SJSA1 (cell line): ENCODE measurements at regions not wholly inside any gene's neighbourhood (a gene's known extent, or its start where the extent isn't known, plus 50 kb on each side); places are given as distances from the start of the nearest gene placed in this dataset.

Source experiments
- DNase-seq, 2 experiments: peaks; one replicate each; pipeline ENCODE4 v3.0.0-alpha.2; 2015 to 2020; ENCODE audit warnings: low spot score in 2 of 2, low read depth in 1 of 2
- H3K27ac ChIP-seq: fragments of 250-450 bp; sonication (Bioruptor Pico); 2 replicates; pipeline ENCODE4 v1.5.1; 2020; ENCODE audit warnings: mild to moderate bottlenecking, moderate library complexity
- H3K27me3 ChIP-seq: fragments of 250-450 bp; sonication (Bioruptor Pico); replicated peaks from 2 replicates; pipeline ENCODE4 v1.5.1; 2020; ENCODE audit warnings: mild to moderate bottlenecking, moderate library complexity
- H3K36me3 ChIP-seq: fragments of 250-450 bp; sonication (Bioruptor Pico); 2 replicates; pipeline ENCODE4 v1.5.1; 2020; ENCODE audit warnings: mild to moderate bottlenecking
- H3K4me1 ChIP-seq: fragments of 250-450 bp; sonication (Bioruptor Pico); replicated peaks from 2 replicates; pipeline ENCODE4 v1.6.1; 2021; ENCODE audit warnings: mild to moderate bottlenecking
- H3K4me3 ChIP-seq: fragments of 250-450 bp; sonication (Bioruptor Pico); 2 replicates; pipeline ENCODE4 v1.5.1; 2020; ENCODE audit warnings: mild to moderate bottlenecking
- H3K9me3 ChIP-seq: fragments of 250-450 bp; sonication (Bioruptor Pico); replicated peaks from 2 replicates; pipeline ENCODE4 v1.5.1; 2020; ENCODE audit warnings: mild to moderate bottlenecking

DNA sequence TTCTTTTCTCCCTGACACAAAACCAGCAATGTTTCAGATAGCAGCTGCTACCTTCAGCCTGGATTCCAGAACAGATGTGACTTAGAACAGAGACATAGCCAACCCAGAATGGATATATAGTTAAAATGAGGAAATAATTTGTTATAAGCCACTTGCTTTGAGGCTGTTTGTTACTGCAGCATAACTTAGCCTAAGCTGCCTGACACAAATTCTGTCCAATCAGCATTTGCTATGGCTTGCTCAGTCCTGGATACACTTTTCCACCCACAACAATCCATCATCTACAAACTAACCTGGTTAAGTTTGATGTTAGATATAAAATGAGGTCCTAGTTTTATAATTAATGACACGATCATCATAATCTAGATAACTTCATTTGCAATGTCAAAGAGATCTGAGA lies 480.4 kb downstream of the NR4A2 start:
- no peak for DNase-seq
- no peaks in the 10 kb centered on the region for H3K27me3 ChIP-seq

DNA sequence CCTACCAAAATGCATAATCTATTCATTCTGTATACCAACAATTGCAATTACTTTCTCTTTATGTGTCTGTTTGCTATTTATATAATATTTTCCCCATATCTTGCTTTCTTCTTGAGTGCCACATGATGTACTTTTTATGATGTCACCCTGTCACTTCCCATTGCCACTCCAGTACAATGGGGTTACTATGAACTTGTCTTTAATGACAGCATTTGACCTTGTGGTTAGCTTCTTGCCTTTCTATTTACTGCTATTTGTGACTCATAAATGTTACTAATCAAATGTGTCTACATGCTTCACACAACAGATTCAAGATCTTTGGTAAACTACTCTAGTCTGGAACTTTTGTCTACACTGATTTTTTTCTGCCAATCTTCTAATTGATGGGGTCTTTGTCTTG lies 486.3 kb downstream of the NR4A2 start:
- Histone ChIP-seq H3K27me3 (no peaks in the 10 kb centered on the region), H3K9me3 (no peaks in the 10 kb centered on the region; the same call in 1 of the 2 replicates), H3K4me1 (no peaks in the 10 kb centered on the region), H3K4me3 (no peak overlapping the region), H3K27ac (no peak overlapping the region), H3K36me3 (no peaks in the 10 kb centered on the region)
- DNase-seq = no peak

More for the DNA sequence above, 480.4 kb downstream of the NR4A2 start:
- H3K4me1 ChIP-seq = no peaks in the 10 kb centered on the region
- no peak overlapping the region for H3K27ac ChIP-seq
- H3K4me3 ChIP-seq = no peak overlapping the region
- H3K36me3 ChIP-seq = no peaks in the 10 kb centered on the region
- H3K9me3 ChIP-seq = no peaks in the 10 kb centered on the region

DNA sequence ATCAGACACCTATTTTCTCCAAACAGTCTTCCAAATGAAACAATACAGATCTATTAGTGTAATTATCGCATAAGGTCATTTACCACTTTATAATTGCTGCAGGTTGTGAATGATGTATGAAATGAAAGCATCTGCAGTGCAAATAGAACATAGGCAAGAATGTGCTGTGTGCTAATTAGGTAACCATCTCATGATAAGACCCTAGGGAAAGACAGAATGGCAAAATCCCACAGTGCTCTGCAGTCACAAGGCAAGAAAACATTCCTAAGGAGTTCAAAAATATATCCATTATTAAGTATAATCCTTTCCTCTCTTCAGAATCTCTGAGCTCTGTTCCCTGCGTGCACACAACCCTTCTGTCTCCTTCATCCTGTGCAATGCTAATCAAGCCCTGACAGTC lies 488.1 kb downstream of the NR4A2 start:
- no peaks in the 10 kb centered on the region; the same call in 1 of the 2 replicates for H3K9me3 ChIP-seq
- DNase-seq = no peak
- H3K27ac ChIP-seq = no peak overlapping the region
- H3K36me3 ChIP-seq = no peaks in the 10 kb centered on the region
- no peaks in the 10 kb centered on the region for H3K27me3 ChIP-seq
- H3K4me1 ChIP-seq = no peaks in the 10 kb centered on the region
- no peak overlapping the region for H3K4me3 ChIP-seq

DNA sequence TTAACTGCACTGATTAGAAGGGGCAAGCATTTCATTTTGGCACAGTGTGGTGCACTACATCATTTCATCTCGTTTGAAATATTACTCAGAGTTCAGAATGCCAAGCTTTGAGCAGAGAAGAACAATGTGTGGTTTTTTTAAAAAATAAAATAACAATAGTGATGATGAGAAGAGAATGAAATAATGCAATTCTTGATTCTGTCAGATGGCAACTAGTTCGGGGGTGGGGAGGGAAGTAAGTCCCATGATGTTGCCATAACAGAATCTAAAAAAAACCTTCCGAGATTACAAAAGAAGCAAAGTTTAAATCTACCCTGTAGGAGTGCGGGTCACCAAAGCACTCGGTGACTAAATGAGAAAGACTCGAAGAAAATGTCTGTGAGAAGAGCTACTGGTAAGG lies 490.4 kb downstream of the NR4A2 start:
- H3K27ac ChIP-seq = no peak overlapping the region
- no peaks in the 10 kb centered on the region for H3K36me3 ChIP-seq
- H3K4me3 ChIP-seq = no peak overlapping the region
- H3K27me3 ChIP-seq = no peaks in the 10 kb centered on the region
- no peak for DNase-seq
- no peaks in the 10 kb centered on the region; the same call in 1 of the 2 replicates for H3K9me3 ChIP-seq
- no peaks in the 10 kb centered on the region for H3K4me1 ChIP-seq

DNA sequence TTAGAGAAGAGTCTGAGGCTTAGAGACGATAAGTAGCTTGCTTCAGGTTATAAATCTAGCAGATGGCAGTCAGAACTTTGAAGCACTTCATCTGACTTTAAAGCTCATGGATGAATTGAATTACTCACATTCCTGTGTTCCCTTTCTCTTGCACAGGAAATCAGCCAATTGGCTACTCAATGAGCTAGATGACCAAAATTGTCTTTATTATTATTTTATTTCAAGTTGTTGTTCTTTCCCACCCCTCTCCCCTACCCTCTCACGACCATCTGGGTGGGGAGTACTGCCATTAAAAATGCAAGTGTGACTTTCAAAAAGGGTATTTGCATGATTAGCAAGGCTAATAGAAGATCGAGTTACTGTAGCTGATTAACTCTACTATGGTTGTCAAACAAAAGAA lies 491.1 kb downstream of the NR4A2 start:
- H3K9me3 ChIP-seq = no peaks in the 10 kb centered on the region; the same call in 1 of the 2 replicates
- H3K27ac ChIP-seq = no peak overlapping the region
- no peak for DNase-seq
- H3K4me3 ChIP-seq = no peak overlapping the region
- no peaks in the 10 kb centered on the region for H3K4me1 ChIP-seq
- H3K36me3 ChIP-seq = no peaks in the 10 kb centered on the region
- H3K27me3 ChIP-seq = no peaks in the 10 kb centered on the region

DNA sequence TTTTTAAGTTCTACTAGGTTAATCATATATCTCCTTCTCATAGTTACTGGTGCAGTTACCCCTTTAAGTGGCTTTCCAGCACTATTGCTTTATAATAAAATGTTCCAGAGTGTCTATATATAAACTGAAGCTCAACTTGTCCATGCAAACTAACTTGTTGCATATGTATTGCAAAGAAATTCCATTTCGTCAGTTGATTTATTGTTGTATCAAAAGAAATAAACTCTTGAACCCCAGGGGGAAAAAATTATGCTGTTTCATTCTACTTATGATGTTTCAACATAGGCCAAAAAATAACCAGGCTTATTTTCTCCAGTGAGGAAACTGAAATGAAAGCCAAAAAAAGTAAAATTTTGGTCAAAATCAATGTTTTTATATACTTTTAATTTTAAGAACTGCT lies 491.9 kb downstream of the NR4A2 start:
- Histone ChIP-seq H3K4me3 (no peak overlapping the region), H3K9me3 (no peaks in the 10 kb centered on the region; the same call in 1 of the 2 replicates), H3K4me1 (no peaks in the 10 kb centered on the region), H3K36me3 (no peaks in the 10 kb centered on the region), H3K27me3 (no peaks in the 10 kb centered on the region), H3K27ac (no peak overlapping the region)
- no peak for DNase-seq

DNA sequence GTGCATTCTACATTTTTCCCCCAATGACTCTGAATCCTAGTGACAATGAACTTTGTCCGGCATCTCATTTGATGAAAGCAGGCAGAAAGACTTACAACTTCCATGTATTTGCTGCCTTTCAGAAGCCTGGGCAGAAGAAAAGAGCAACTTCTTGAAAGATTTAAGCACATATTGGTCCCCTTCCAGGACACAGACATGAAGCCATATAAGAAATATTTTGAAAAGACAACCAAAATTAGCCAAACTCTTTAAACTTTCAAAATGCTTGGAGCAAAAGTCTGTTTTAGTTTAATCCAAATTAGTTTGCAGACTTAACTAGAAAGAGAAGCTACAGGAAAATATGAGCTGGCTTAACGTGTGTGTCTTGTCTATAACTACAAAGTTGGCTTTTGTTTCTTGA lies 492.5 kb downstream of the NR4A2 start:
- H3K27me3 ChIP-seq = no peaks in the 10 kb centered on the region
- no peak for DNase-seq
- H3K27ac ChIP-seq = no peak overlapping the region
- H3K4me3 ChIP-seq = no peak overlapping the region
- H3K4me1 ChIP-seq = no peaks in the 10 kb centered on the region
- no peaks in the 10 kb centered on the region; the same call in 1 of the 2 replicates for H3K9me3 ChIP-seq
- no peaks in the 10 kb centered on the region for H3K36me3 ChIP-seq

DNA sequence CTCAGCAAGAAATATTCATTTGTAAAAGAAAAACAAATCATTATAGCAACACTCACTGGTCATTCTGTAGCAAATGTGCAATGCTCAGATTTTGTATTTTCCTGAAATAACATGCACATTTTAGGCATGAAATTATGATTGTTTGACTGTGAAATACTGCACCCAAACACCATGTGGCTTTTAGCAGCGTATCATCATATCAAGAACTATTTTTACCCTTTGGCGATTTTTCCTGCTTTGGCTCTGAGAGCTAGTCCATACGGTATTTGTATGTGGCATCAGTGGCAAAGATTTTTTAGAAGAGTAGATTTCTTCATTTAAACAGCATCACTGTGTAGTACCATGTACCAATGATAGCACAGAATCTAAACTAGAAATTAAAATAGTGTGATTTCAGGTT lies 493.1 kb downstream of the NR4A2 start:
- Histone ChIP-seq H3K27me3 (no peaks in the 10 kb centered on the region), H3K9me3 (no peaks in the 10 kb centered on the region; the same call in 1 of the 2 replicates), H3K36me3 (no peaks in the 10 kb centered on the region), H3K4me1 (no peaks in the 10 kb centered on the region), H3K27ac (no peak overlapping the region), H3K4me3 (no peak overlapping the region)
- DNase-seq = no peak

DNA sequence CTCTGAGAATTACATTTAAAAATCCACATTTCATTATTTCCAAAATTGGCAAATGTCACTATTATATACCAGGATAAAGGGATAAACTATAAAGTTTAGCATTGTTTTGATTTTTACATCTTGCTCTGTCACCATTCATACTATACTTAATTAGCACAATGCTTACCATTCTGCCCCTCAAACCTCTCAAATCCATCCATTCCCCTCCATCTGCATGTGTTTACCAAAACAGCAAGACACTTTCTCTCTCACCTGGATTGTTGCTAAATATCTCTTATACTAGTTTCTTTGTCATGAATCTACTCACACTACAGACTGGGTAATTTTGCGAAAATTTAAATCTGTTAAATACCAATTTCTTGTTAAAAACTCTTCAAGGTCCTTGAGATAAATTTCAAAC lies 496.1 kb downstream of the NR4A2 start:
- H3K9me3 ChIP-seq = no peaks in the 10 kb centered on the region
- no peaks in the 10 kb centered on the region for H3K4me1 ChIP-seq
- H3K36me3 ChIP-seq = no peaks in the 10 kb centered on the region
- no peak for DNase-seq
- H3K4me3 ChIP-seq = no peak overlapping the region
- H3K27me3 ChIP-seq = no peaks in the 10 kb centered on the region
- no peak overlapping the region for H3K27ac ChIP-seq

DNA sequence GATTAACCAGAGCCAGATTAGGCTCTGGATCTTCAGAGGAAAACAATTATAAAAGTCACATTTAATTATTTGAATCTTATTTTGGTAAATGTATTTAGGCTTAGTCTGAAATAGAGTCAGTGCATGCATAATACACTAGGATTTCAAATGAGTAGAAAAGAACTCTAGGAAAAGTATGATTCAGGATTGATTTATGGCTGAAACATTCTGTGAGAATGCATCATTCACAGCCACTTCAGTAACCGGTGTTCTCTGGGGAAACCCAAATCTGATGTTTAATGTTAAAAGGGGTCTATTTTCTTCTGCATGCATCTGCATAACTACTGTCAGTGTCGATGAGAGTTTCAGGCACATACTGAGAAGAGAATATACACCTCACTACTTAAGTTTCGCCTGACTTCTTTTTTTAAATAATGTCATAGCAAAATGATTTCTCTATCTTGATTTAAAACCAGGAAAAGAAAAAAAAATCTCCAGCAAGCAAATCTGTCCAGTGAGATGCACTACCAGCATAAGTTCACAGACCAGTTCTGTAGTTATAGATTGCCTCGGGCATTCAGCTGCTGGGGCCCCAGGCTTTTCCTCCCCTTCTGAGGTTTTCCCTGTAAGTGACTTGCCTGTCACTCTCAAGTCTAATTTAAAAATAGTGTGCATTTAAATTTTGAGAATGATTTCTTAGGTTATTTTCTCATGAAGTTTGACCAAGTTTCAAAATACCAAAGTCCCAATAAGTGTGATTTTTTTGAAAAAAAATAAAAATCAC lies 501.5 kb downstream of the NR4A2 start:
- H3K4me3 ChIP-seq = no peak overlapping the region
- H3K36me3 ChIP-seq = no peaks in the 10 kb centered on the region
- no peak overlapping the region for H3K27ac ChIP-seq
- no peak for DNase-seq
- no peaks in the 10 kb centered on the region for H3K4me1 ChIP-seq
- no peaks in the 10 kb centered on the region for H3K9me3 ChIP-seq
- H3K27me3 ChIP-seq = no peaks in the 10 kb centered on the region

DNA sequence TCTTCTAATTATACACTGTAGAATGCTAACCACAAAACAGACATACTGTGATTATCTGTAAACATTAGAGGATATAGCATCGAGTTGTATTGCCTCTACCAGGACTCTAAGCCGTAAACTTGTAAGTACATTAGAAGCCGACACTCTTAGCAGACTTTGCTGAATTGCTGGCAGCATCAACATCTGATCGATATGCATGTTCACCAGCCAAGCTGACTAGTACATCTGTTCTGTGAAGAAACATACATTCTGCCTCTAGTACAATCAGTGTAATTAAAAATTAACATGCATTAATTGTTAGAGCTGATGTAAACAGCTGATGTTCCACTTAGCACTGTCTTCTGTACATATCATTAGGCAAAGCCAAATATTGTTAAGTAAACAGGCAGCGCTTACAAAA lies 502.2 kb downstream of the NR4A2 start:
- no peaks in the 10 kb centered on the region for H3K27me3 ChIP-seq
- H3K4me1 ChIP-seq = no peaks in the 10 kb centered on the region
- H3K36me3 ChIP-seq = no peaks in the 10 kb centered on the region
- DNase-seq = no peak
- H3K9me3 ChIP-seq = no peaks in the 10 kb centered on the region
- H3K4me3 ChIP-seq = no peak overlapping the region
- no peak overlapping the region for H3K27ac ChIP-seq

DNA sequence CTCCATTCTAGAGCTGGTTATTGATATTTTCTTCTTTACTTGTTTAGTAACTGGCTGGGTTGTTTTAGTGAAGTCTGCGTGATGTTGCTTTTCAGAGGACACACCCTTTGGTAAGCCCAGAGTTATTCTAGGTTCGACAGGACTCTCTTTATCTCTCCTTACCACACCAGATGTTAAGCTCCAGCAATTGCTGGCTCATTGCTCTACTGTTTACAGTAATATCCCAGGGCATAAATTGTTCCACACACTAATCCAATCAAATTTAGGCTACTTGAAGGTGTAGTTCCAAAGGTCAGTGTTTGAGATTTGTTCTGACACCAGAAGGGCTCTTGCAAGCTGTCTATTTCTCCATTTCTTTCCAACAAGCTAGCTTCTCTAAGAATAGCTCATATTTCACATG lies 506.6 kb downstream of the NR4A2 start:
- Histone ChIP-seq H3K27me3 (no peaks in the 10 kb centered on the region), H3K27ac (no peak overlapping the region), H3K4me3 (no peak overlapping the region), H3K9me3 (no peaks in the 10 kb centered on the region), H3K36me3 (no peaks in the 10 kb centered on the region), H3K4me1 (no peaks in the 10 kb centered on the region)
- no peak for DNase-seq

DNA sequence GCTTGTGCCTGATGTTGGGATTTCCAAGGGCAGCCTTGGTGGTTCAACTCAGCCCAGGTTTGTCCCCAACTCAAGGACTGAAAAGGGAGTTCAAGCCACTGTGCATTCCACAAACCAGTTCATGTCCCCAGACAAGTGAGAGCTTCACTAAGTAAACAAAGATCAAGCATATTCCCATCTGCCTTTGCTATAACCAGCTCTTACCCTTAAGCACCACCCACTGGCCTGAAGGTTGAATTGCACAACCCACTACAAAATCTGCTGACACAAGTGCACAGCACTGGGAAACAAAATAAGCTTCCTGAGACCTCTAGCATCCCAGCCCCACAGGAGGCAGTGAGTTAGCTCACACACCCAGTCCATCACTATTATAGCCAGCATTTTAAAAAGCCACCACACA lies 516.7 kb downstream of the NR4A2 start:
- DNase-seq = no peak
- Histone ChIP-seq H3K36me3 (no peaks in the 10 kb centered on the region), H3K9me3 (no peaks in the 10 kb centered on the region), H3K4me3 (no peak overlapping the region), H3K27ac (no peak overlapping the region), H3K4me1 (no peaks in the 10 kb centered on the region), H3K27me3 (no peaks in the 10 kb centered on the region)

DNA sequence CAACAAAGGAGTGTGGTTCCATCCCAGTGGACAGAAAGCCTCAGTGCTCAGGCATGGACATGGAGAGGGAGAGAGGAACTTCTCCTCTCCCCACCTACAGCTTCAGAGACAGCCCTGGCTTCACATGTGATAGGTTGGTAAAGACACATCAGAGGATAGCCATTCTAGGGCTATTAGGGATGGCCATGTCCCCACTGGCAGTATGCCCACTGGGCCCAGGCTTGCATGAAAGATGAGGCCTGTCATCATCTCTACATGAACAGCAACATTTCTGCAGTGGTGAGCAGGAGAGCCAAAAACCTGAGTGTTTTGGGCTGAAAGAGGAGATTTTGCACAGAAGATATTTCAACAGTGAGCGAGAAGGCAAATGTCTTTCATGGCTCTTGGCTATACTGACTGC lies 517.2 kb downstream of the NR4A2 start:
- Histone ChIP-seq H3K36me3 (no peaks in the 10 kb centered on the region), H3K9me3 (no peaks in the 10 kb centered on the region), H3K4me3 (no peak overlapping the region), H3K27ac (no peak overlapping the region), H3K27me3 (no peaks in the 10 kb centered on the region), H3K4me1 (no peaks in the 10 kb centered on the region)
- DNase-seq = no peak

DNA sequence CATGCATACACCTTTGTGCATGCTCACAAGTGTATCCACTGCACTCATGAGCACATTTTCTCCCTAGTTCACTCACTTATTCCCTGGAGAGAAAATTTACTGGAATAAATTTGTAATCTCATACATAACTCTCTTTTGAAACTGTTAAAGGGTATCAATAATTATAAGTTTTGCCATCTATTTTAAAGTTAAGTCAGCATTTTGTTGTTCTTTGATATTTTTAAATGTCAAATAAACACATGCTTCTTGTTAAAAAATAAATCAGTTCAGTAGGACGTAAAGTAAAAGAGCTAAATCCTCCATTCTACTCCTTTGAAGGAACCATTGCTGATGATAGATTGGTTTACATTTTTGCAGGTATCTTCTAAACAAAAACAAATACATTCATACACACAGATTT lies 522.1 kb downstream of the NR4A2 start:
- no peaks in the 10 kb centered on the region for H3K4me1 ChIP-seq

More for the DNA sequence above, 522.1 kb downstream of the NR4A2 start:
- Histone ChIP-seq H3K36me3 (no peaks in the 10 kb centered on the region), H3K27me3 (no peaks in the 10 kb centered on the region), H3K27ac (no peak overlapping the region), H3K4me3 (no peak overlapping the region), H3K9me3 (no peaks in the 10 kb centered on the region)
- DNase-seq = no peak
